ENCODE measurements at regions not wholly inside any gene's neighbourhood (a gene's known extent, or its start where the extent isn't known, plus 50 kb on each side); places are given as distances from the start of the nearest gene placed in this dataset.

GRCh38 chr6:166105341-166106075 lies 62.1 kb downstream of the TBXT start:
- TF ChIP-seq CTCF (IDR thresholded peaks at IDR 0.05 in 4 of 5, conservative IDR thresholded peaks at IDR 0.05 in 1 of 5) = no peak
- no peak for TF ChIP-seq POLR2A (IDR thresholded peaks at IDR 0.05)

Measured in gastrocnemius medialis (tissue), 4 donors.